ENCODE measurements at regions not wholly inside any gene's neighbourhood (a gene's known extent, or its start where the extent isn't known, plus 50 kb on each side); places are given as distances from the start of the nearest gene placed in this dataset.

- DNase-seq: no peak
- POLR2A ChIA-PET (ENCODE audit: unreplicated experiment): no interaction called here
Observed at GRCh38 chr5:2840372-2840915, 89.0 kb upstream of the IRX2 start.

GRCh38 chr5:2836133-2836532, 84.7 kb upstream of the IRX2 start:
- Histone ChIP-seq H4K20me1 (ENCODE audit: insufficient read depth) (no peaks in the 10 kb centered on the region), H3F3A (ENCODE audit: insufficient read depth, low read depth) (no peaks in the 10 kb centered on the region), H3K27me3 (ENCODE audit: insufficient read depth, low read depth) (peaks cover 99% of the 10 kb centered on the region), H3K79me2 (ENCODE audit: low read depth) (no peaks in the 10 kb centered on the region), H3K4me1 (replicated peaks; ENCODE audit: insufficient read depth) (no peaks in the 10 kb centered on the region), H3K4me3 (no peak overlapping the region), H3K9me3 (ENCODE audit: insufficient read depth, low read depth) (no peaks in the 10 kb centered on the region), H3K4me2 (no peak overlapping the region), H3K9me2 (ENCODE audit: insufficient read depth) (no peaks in the 10 kb centered on the region), H2AFZ (no peak overlapping the region), H3K27ac (no peak overlapping the region), H3K36me3 (ENCODE audit: low read depth) (no peaks in the 10 kb centered on the region)
- POLR2A ChIA-PET (ENCODE audit: unreplicated experiment): no interaction called here
- intact Hi-C loops (cut with micrococcal nuclease; ENCODE audit: unreplicated experiment): no loop called here
- no peak for TF ChIP-seq EZH2 (IDR thresholded peaks at IDR 0.05; ENCODE audit: low read depth)
- CTCF ChIA-PET: no interaction called here
- BruUV-seq (replicated peaks): no TSS peak
- DNase-seq: no peak

More at GRCh38 chr5:2840372-2840915, 89.0 kb upstream of the IRX2 start:
- no peak overlapping the region for H3K4me3 ChIP-seq
- H3K9me3 ChIP-seq (ENCODE audit: insufficient read depth, low read depth): no peaks in the 10 kb centered on the region
- BruUV-seq (replicated peaks): no TSS peak
- intact Hi-C loops (cut with micrococcal nuclease; ENCODE audit: unreplicated experiment): no loop called here
- no peak overlapping the region for H2AFZ ChIP-seq
- H3K4me1 ChIP-seq (replicated peaks; ENCODE audit: insufficient read depth): no peaks in the 10 kb centered on the region
- TF ChIP-seq EZH2 (IDR thresholded peaks at IDR 0.05; ENCODE audit: low read depth) (no peak), CTCF (conservative IDR thresholded peaks at IDR 0.05) (no peak)
- no peaks in the 10 kb centered on the region for H3F3A ChIP-seq (ENCODE audit: insufficient read depth, low read depth)
- no peaks in the 10 kb centered on the region for H3K9me2 ChIP-seq (ENCODE audit: insufficient read depth)
- H3K79me2 ChIP-seq (ENCODE audit: low read depth): no peaks in the 10 kb centered on the region
- H3K27ac ChIP-seq: no peak overlapping the region
- no peaks in the 10 kb centered on the region for H3K36me3 ChIP-seq (ENCODE audit: low read depth)
- H4K20me1 ChIP-seq (ENCODE audit: insufficient read depth): no peaks in the 10 kb centered on the region; the same call in 1 of the 2 replicates
- H3K27me3 ChIP-seq (ENCODE audit: insufficient read depth, low read depth): peaks cover 99% of the 10 kb centered on the region
- CTCF ChIA-PET: no interaction called here
- no peak overlapping the region for H3K4me2 ChIP-seq

- H3K4me2 ChIP-seq: no peak overlapping the region
- peaks cover 99% of the 10 kb centered on the region for H3K27me3 ChIP-seq (ENCODE audit: insufficient read depth, low read depth)
- no peaks in the 10 kb centered on the region for H3K9me2 ChIP-seq (ENCODE audit: insufficient read depth)
- H3K4me3 ChIP-seq: no peak overlapping the region
- H4K20me1 ChIP-seq (ENCODE audit: insufficient read depth): no peaks in the 10 kb centered on the region
- ChIA-PET CTCF (no interaction called here), POLR2A (ENCODE audit: unreplicated experiment) (no interaction called here)
- no peak overlapping the region for H3K27ac ChIP-seq
- no peaks in the 10 kb centered on the region for H3F3A ChIP-seq (ENCODE audit: insufficient read depth, low read depth)
- no peak overlapping the region for H2AFZ ChIP-seq
- TF ChIP-seq EZH2 (IDR thresholded peaks at IDR 0.05; ENCODE audit: low read depth) (no peak), CTCF (conservative IDR thresholded peaks at IDR 0.05) (no peak)
- intact Hi-C loops (cut with micrococcal nuclease; ENCODE audit: unreplicated experiment): no loop called here
- H3K4me1 ChIP-seq (replicated peaks; ENCODE audit: insufficient read depth): no peaks in the 10 kb centered on the region
- H3K36me3 ChIP-seq (ENCODE audit: low read depth): no peaks in the 10 kb centered on the region
- H3K79me2 ChIP-seq (ENCODE audit: low read depth): no peaks in the 10 kb centered on the region
- H3K9me3 ChIP-seq (ENCODE audit: insufficient read depth, low read depth): no peaks in the 10 kb centered on the region
- no TSS peak for BruUV-seq (replicated peaks)
- no peak for DNase-seq
Observed at GRCh38 chr5:2833556-2833955, 82.1 kb upstream of the IRX2 start.

- TF ChIP-seq CTCF (conservative IDR thresholded peaks at IDR 0.05) (no peak), EZH2 (IDR thresholded peaks at IDR 0.05; ENCODE audit: low read depth) (no peak)
- no peak overlapping the region for H3K27ac ChIP-seq
- intact Hi-C loops (cut with micrococcal nuclease; ENCODE audit: unreplicated experiment): no loop called here
- no peak overlapping the region for H3K4me3 ChIP-seq
- H3K9me2 ChIP-seq (ENCODE audit: insufficient read depth): no peaks in the 10 kb centered on the region
- H4K20me1 ChIP-seq (ENCODE audit: insufficient read depth): no peaks in the 10 kb centered on the region
- BruUV-seq (replicated peaks): no TSS peak
- H2AFZ ChIP-seq: no peak overlapping the region
- no peaks in the 10 kb centered on the region for H3K79me2 ChIP-seq (ENCODE audit: low read depth)
- no peaks in the 10 kb centered on the region for H3F3A ChIP-seq (ENCODE audit: insufficient read depth, low read depth)
- no peaks in the 10 kb centered on the region for H3K9me3 ChIP-seq (ENCODE audit: insufficient read depth, low read depth)
- no peak for DNase-seq
- no peaks in the 10 kb centered on the region for H3K4me1 ChIP-seq (replicated peaks; ENCODE audit: insufficient read depth)
- ChIA-PET POLR2A (ENCODE audit: unreplicated experiment) (no interaction called here), CTCF (no interaction called here)
- H3K36me3 ChIP-seq (ENCODE audit: low read depth): no peaks in the 10 kb centered on the region
- no peak overlapping the region for H3K4me2 ChIP-seq
- peaks cover 100% of the 10 kb centered on the region for H3K27me3 ChIP-seq (ENCODE audit: insufficient read depth, low read depth)
Observed at GRCh38 chr5:2832394-2832793, 80.9 kb upstream of the IRX2 start.
